ENCODE measurements at regions not wholly inside any gene's neighbourhood (a gene's known extent, or its start where the extent isn't known, plus 50 kb on each side); places are given as distances from the start of the nearest gene placed in this dataset.

DNA sequence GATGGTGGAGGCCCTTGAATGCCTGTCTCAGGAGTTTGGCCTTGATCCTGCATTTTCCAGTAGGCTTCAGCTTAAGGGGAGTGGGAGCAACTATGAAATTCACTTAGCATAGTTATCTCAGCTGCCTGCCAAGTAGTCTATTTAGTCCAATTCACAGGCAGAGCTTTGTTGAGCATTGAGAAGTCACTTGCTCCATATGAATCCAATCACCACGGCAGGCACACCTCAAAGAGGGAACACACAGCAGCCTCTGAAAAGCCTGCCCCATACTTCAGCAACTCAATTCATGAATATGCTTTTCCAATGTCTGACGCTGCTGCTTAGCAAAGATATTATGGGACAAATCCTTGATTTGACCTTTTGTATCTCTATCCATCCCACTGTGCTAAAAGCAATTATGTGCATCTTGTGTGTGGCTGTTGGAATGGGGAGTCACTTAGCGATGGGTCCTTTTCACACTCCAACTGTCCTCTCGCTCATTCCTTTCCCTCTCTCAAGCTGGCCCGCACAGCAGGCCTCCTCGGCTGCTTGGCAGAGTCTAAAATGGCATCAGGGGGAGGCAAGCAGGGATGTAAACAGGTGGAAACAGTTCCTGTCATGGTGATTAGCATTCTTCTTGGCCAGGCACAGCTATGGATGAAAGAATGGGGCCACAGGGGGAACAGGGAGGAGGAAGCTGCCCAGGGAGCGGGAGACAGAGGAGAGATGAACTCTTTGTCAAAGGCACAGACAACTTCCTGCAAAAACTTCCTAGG lies 56.0 kb upstream of the LRPPRC start:
- TF ChIP-seq CTCF (IDR thresholded peaks at IDR 0.05; ENCODE audit: low read length), result no peak
- no peak for TF ChIP-seq EZH2 (IDR thresholded peaks at IDR 0.05; ENCODE audit: borderline replicate concordance, low read length)
